HuH-7 (cell line): ENCODE measurements at regions not wholly inside any gene's neighbourhood (a gene's known extent, or its start where the extent isn't known, plus 50 kb on each side); places are given as distances from the start of the nearest gene placed in this dataset.
"Not testable (repeated sequence)": the region's sequence is repeated elsewhere in the genome, so short reads cannot be mapped to it uniquely, and the experiment has no call there.

Experiments used
- DNase-seq: peaks from one replicate; pipeline ENCODE4 v3.0.0; 2011; ENCODE audit warnings: low spot score

DNA sequence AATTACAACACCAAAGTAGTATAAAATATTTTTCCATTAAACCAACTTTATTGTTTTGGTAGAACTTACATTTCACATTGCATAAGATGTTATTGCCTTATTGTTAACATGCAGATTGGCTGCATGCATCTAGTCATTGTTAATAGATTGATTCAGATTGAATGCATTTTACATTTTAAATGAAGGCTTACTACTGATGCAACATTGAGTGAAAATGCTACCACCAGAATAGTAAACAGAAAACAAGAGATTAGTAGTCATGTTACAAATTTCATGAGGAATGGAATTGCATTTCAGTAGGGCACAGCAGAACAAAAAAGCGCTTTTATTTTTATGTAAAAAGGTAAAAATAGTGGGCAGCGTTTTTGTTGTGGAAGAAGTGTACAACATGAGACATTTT, 298.3 kb downstream of the ARL4A start:
- no peak for DNase-seq

DNA sequence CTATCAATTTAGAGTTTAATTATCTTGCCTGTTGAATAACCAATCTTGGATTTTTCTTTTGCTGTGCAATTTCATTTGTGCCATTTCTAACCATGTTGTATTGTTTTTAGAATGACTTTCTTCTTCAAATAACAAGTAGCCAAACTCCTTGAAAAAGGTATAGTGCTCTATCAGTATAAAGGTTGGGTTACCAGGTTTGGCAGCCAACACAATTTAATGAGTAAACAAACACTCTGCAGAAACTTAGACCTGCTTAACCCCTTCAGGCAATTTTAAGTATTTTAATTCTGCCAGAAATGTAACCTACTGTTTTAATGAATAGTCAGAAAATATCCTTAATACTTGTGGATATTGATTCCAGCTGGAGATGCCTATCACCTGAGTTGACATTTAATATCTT, 299.8 kb downstream of the ARL4A start:
- no peak for DNase-seq

DNA sequence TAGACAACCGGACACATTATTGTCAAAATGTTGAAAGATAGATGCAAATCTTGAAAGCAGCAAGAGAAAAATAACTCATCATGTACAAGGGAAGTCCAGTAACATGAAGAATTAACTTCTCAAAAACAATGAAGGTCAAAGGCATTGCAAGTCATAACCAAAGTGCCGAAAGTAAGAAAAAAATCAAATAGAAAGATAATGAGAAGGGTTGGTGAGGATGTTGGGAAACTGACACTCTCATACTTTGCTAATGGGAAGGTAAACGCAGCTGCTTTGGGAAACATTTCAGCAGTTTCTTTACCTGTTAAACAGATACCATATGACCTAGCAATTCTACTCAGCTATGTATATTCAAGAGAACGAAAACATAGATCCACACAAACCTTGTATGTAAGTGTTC, 303.0 kb downstream of the ARL4A start:
- DNase-seq = no peak

DNA sequence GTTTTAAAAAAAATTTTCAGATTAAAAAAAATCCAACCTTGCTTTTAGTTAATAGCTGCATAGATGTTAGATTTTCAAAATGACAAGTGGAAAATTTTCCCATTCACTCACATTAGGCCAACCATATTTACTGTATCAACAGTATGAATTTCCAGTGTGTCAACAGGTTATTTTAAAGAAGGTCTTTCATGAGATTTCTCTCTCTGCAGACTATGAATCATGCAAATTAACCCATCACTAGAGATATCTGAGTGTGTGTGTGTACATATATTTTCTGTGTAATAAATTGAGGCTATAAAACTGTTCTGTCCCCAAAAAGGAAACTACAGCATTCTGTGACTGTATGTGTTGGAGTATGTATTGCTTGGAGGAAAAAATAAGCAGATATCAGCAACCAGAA, 305.6 kb downstream of the ARL4A start:
- no peak for DNase-seq

DNA sequence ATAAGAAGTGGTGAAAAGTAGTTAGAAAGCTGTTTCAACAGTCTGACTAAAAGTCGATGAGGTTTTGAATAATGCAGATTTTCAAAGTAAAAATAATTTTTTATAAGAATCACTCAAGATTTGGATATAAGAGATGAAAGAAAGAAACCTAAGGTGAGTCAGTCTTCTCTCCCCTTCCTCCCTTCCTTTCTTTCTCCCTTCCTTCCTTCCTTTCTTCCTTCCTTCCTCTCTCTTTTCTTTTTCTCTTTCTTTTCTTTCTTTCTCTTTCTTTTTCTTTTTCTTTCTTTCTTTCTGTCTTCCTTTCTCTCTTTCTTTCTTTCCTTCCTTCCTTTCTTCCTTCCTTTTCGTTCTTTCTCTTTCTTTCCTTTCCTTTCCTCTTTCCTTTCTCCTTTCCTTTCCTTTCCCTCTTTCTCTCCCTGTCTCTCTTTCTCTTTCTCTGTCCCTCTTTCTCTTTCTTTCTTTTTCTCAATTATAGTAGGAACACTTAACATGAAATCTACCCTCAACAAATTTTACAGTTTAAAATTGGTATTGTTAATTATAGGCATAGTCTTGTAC, 308.6 kb downstream of the ARL4A start:
- no peak for DNase-seq

DNA sequence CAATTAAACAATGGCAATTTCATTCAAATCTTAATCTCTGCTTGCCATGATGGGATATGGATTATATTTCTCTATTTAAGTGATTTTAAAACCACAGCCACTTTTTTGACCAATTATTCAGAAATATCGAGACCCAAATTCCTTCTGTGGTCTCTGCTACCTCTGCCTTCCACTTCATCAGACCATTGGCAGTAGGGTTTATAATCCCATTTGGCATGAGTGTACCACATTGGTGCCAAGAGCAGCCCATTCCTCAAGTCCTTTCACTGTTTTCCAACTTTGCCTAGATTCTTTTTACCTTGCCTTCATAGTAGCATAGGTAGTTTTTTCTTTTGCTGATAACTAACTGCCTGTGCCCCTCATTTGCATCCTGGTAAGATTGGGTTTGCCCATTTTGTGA, 319.9 kb downstream of the ARL4A start:
- DNase-seq = no peak

DNA sequence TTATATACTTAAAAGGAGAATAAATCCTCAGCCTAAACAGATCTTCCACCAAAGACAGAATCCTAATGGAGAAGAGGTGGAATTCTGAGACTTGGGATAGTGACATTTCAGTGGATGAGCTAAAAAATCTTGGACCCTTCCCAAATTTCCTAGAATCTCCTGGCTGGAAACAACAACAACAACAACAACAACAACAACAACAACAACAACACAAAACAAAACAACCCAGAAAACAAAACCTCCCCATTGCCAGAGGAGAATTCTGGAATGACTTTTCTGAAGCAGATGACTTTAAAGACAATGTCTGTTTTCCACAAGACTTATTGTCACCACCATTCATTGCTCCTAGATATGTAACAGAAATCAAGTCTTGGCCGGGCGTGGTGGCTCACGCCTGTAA, 322.1 kb downstream of the ARL4A start:
- no peak for DNase-seq

DNA sequence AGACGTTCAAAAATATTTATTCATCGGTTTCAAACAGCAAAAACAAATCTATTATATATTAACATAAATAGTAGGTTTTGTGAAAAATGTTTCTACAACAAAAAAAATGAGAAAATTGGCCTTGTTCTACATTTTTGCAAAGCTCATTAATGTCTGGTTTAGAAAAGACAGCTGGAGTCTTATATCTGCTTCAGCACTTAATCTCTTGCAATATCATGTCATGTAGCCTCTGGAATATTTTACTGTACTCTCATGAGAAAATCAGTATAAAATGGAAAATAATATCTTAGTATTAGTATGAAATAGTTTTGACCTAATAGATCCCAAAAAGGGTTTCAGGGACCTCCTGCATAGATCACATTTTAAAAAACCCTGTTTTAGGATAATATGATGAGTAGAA, 326.6 kb downstream of the ARL4A start:
- DNase-seq = no peak

DNA sequence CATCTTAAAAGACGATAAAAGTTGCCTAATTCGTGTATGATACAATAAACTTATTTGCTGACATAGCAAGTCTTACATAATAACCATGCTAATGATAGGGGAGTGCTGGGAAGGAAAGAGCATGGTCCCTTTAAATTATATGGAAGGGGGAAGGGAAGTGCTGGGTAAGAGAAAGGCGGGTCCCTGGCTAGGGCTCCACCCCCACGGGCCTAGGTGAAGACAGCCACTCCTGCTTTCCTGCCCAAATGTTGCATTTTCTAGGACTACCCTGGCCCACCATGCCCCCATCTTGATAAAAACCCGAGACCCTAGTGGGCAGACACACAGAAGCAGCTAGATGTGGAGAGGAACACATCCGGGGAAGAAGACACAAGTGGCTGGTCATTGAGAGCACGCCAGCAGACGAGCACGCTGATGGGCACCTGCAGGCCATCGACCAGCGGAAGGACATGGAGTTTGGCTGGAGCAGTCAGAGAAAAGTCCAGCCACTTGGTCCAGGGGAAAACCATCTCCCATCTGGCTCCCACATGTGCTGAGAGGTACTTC, 328.7 kb downstream of the ARL4A start:
- no peak for DNase-seq

DNA sequence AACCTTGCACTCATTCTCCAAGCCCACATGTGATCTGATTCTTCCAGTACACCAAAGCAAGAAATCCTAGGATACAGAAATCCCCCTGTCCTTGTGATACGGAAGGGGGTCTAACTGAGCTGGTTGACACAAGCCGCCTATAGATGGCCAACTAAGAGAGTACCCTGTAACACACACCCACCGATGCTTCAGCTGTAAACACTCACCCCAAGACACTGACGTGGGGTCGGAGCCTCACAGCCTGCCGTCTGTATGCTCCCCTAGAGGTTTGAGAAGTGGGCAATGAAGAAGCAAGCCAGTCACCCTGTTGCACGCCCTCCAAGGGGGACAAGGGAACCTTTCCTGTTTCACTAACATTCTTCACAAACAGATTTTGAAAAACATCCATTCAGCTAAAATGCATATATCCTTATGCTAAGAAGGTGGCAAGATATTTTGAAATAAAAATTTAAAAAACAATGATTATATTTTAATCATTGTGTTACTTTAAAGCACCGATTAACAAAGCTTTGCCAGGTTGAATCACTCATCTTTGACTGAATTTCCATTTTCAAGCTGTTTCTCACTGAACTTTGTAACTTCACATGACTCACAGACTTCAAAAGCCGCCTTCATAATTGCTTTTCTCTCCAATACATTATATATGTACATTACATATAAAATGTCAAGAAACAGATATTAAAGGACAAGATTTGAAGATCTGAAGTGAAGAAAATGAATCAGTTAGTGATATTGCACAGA, 329.3 kb downstream of the ARL4A start:
- no peak for DNase-seq

DNA sequence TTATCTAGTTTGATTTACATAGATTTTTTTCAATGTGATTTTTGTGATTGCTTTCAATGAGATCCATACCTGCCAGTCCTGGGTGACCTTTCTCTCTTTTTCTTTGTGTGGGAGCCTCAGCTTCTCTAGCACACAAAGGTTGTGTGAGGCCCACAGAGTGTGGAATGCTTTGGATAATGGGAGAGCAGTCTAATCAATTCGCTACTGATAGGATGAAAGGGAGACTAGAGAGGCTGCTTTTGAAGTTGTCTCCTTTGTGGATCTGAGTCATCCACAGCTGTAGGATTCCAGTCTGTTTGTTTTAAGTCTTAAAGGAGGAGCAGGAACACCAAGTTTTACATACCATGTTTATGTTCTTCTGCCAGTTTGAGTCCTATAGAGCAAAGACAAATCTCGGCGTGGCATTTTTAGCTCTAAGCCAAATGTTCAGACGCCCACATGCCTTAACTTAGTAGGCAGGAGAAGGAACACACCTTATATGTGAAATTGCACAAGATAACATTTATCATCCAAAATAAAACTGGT, 330.0 kb downstream of the ARL4A start:
- DNase-seq = peak; percentile 37

DNA sequence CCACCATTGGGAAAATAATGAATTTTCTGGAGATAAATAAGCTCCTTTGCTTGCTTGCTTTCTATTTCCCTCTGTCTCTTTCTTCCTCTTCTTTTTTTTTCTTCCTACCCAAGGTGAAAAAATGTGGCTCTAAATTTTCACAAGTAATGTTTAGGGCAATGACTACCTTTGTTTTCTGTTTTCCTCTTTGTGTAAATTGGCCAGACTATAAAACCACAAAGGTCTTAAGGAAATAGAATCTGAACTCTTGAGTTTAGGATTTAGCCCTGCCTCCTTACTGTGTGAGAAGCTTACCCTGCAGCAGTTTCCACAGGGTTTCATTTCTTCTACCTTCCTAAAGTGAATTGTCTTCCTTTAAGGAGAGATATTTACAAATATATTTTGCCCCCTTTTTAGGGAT, 330.4 kb downstream of the ARL4A start:
- no peak for DNase-seq

DNA sequence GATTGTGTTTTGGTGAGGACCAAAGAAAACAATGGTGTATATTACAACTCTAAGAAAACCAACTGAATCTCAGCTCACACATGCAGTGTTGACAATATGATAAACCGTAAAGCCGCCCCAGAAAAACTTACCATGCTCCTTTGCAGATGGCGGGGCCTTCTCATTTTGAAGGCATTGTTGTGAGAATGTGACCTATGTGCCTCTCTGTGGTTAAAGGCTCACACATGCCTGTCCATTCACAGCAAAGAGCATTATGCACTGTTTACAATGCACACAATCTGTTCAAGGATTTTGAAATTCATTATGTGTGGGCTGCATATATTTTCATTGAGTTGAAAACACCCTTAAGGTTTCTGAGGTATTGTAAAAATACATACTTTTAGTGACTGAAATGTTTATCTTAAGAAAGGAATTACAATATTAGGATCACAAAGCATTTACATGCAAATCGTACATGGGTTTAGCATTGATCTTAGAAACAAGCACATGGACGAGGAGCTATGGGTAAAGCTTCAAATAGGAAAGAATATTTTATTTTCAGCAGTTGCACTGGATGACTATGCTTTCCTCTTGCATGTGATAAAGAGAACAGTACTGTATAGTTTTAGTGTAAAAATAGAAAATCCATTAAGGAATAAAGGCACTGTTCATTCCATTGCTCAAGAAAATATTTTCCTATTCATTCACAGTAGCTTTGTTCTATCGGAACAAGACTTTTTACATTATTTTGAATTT, 334.3 kb downstream of the ARL4A start:
- DNase-seq = peak; percentile 20

DNA sequence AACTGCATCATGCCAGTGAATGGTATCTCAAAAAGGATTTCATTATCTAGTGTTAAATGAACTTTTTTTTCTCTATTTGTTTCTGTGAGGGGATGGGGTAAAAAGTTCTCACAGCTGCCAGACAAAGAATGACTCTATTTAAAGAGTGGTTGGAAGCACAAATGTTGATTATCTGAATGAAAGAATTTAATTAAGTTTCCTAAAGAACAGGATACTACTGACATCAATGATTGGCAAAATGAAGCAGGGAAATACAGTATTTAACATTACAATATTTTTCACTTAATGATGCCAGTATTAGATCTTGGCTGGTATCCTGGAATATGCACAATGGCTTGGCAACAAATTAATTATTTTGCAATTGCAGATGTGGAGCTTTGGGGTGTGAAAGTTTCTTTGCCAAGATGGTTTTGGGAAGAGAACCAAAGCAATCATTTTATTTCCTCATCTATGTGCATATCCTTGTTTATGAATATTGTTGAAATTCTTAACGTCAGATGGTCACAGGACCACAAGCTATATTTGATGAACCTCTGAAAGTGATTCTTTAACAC, 336.8 kb downstream of the ARL4A start:
- DNase-seq = no peak

DNA sequence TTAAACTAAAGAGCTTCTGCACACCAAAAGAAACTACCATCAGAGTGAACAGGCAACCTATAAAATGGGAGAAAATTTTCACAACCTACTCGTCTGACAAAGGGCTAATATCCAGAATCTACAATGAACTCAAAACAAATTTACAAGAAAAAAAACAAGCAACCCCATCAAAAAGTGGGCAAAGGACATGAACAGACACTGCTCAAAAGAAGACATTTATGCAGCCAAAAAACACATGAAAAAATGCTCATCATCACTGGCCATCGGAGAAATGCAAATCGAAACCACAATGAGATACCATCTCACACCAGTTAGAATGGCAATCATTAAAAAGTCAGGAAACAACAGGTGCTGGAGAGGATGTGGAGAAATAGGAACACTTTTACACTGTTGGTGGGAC, 337.6 kb downstream of the ARL4A start:
- not testable (repeated sequence) for DNase-seq

DNA sequence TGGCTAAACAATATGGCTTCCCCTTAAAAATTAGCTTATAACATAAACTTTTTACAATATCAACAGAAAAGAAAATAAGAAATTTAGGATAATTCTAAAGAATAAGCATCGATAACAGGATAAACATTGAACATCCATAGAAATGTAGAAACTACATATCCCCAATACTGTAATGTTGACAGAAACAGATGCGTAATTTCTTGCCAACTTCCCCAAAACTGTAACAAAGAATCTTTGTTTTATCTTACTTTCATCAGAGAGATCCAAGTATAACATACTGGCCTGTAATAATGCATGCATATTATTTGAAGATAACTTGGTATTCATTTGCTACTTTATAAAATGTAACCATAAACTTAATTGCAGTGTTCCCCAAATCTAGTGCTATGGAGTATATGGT, 339.9 kb downstream of the ARL4A start:
- DNase-seq = no peak

DNA sequence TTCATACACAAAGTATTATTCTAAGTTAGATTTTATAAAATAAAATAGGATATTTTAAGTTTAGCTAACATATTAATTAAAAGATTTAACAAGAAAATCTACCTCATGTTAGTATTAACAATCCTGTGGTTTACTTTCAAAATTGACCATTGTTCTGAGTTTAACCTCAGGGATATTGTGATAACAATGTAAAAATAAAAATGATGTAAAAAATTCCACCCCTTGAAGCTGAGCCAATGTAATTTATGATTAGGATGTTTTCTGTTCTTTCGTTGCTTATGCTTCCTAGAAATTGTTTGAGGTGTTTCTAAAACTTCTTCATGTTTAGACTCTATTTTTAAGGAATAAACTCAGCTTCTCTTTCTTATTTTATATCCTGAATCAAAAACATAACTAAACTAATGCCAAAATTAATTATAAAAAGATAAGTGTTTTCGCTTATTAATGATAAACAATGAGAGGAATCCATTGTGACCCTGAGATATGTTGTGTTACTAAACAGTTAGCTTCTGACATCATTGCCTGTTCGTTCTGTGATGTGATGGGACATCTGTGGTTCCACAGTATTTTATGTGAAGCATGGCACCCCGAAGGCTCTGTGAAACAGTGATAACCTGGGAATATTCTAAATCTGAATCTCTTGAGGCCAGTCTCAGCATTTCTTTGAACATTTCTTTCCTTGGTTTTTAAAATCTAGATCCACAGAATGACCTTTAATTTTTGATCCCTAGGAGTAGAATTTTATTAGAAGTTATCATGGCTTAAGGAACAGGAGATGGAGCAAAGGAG, 340.8 kb downstream of the ARL4A start:
- no peak for DNase-seq

DNA sequence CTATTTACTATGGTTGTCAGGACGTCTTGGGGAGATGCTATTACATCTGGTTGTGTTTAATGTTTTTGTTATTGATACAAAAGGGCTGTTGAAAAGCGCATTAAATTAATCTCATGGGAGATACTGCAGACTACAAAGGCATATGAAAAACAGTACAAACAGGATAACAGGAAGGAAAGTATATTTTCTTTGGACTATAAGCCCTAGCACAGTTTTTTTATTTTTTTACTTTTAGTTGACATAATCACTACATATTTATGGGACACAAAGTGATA, 341.3 kb downstream of the ARL4A start:
- DNase-seq = no peak

DNA sequence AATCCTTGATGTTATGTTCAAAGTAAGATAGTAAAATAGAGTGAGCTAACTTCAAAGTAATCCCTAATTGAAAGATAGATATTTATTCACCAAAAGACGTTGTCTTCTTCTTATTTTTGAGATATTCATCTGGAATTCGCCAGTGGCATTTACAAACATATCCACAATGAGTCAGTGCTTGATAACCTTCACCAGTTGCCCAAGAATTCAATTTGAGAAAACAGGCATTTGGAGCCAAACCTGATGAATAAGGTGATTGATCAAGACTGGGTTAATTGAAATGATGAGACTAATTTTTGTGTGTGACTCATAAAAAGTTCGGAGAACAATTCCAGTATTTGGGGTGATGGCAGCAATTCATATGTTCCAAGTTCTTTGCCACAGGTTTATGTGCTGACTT, 344.0 kb downstream of the ARL4A start:
- DNase-seq = no peak

DNA sequence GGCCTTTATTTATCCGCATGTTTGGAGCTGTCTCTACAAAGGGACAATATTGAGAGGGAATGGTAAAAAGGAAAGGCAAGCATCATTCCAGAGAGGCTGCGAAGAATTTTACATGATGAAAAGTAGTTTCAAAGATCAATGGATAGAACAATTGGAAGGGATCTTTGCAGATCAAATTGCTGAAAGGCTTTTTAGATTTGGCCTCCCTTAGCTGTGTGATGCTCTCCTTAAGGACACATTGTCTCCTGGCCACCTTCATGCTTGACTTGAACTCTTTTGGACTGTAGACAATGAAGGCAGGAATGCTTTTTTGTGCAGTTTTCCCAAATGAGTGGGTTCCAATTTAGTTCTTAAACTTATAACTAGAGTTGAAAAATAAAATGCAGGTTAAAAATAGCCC, 344.7 kb downstream of the ARL4A start:
- no peak for DNase-seq

DNA sequence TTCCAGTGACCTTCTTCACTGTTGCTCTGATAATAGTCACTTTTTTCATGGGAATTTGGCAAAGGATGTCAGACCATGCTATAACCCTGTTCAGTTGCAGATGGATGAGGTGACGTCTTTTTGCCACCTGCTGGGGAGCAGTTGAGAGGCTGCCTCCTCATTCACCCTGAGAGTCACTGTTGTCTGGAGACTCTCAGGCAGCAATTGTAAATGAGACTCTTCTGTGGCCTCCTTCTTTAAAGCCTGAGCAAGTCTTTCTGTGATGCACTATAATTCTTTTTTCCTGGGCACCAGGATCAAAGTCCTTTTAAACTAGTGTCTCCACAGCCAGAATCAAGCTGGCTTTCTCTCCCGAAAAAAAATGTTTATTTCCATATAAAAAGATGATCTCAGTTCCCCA, 345.1 kb downstream of the ARL4A start:
- no peak for DNase-seq

DNA sequence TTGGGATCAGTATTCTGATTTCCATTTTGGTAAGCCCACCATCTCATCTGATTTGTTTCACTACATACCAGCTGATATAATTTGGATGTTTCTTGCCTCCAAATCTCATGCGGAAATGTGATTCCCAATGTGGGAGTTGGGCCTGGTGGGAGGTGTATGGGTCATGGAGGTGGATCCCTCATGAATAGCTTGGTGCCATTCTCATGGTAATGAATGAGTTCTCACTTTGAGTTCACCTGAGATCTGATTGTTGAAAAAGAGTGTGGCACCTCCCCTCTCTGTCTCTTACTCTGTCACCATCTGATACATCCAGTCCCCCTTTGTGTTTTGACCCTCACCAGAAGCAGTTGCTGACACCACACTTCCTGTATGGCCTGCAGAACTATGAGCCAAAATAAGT, 347.3 kb downstream of the ARL4A start:
- no peak for DNase-seq
